ENCODE measurements at regions not wholly inside any gene's neighbourhood (a gene's known extent, or its start where the extent isn't known, plus 50 kb on each side); places are given as distances from the start of the nearest gene placed in this dataset.

- 98% methylated on average over 3 of the region's 3 CpGs; no CpG with 5 or more reads in 1 of the 2 experiments for WGBS, 2 experiments (ENCODE audit: extremely low coverage in 1 of 2, insufficient coverage in 1 of 2, insufficient read length in 1 of 2, insufficient replicate concordance in 2 of 2, low coverage in 1 of 2, low lambda C conversion rate in 2 of 2, missing lambda C conversion rate in 1 of 2)
- FAIRE-seq, result no peak
- Histone ChIP-seq H3K79me2 (ENCODE audit: control insufficient read depth in 1 of 2, insufficient read depth in 2 of 2, low read length in 2 of 2) (no peaks in the 10 kb centered on the region), H3K9ac (replicated peaks in 1 of 4; ENCODE audit: extremely low read depth in 1 of 4, low read depth in 3 of 4, low read length in 3 of 4) (no peak overlapping the region), H3K79me1 (ENCODE audit: low read depth, low read length) (no peaks in the 10 kb centered on the region), H2AFZ (ENCODE audit: low read length) (no peak overlapping the region), H2BK120ac (replicated peaks; ENCODE audit: low read depth, low read length) (no peak overlapping the region), H3K23me2 (ENCODE audit: low read depth, low read length) (no peaks in the 10 kb centered on the region), H3K18ac (ENCODE audit: extremely low read depth, low read length) (no peak overlapping the region), H3K27ac (ENCODE audit: low read depth, low read length) (no peak overlapping the region), H2BK12ac (ENCODE audit: low read depth, low read length) (no peak overlapping the region), H3K56ac (replicated peaks; ENCODE audit: insufficient read length, low read depth, low read length) (no peak overlapping the region), H3K27me3 (replicated peaks in 1 of 4; ENCODE audit: control insufficient read depth in 3 of 4, extremely low read depth in 1 of 4, insufficient read depth in 3 of 4, low read length in 3 of 4) (no peaks in the 10 kb centered on the region), H4K8ac (ENCODE audit: extremely low read depth, insufficient read depth, low read length) (no peak overlapping the region), H3K36me3 (ENCODE audit: control insufficient read depth in 2 of 4, insufficient read depth in 4 of 4, low read length in 3 of 4) (no peaks in the 10 kb centered on the region), H3K4me2 (ENCODE audit: insufficient read depth in 1 of 2, low read depth in 2 of 2, low read length in 2 of 2) (no peak overlapping the region), H4K5ac (ENCODE audit: insufficient read length, low read depth, low read length) (no peak overlapping the region), H3K4ac (replicated peaks; ENCODE audit: insufficient read length, low read depth, low read length) (no peak overlapping the region), H4K20me1 (replicated peaks in 1 of 2; ENCODE audit: control insufficient read depth in 1 of 2, insufficient read depth in 2 of 2, low read length in 2 of 2) (no peaks in the 10 kb centered on the region), H3K4me1 (replicated peaks in 1 of 4; ENCODE audit: control insufficient read depth in 3 of 4, insufficient read depth in 4 of 4, low read length in 3 of 4) (0 out of 7 replicates have a peak, but pooled peaks cover 0 to 2% (median 0%) of the 10 kb centered on the region in 4 experiments), H4K91ac (replicated peaks; ENCODE audit: insufficient read length, low read length) (no peak overlapping the region), H2BK20ac (ENCODE audit: low read length) (no peak overlapping the region), H3K14ac (ENCODE audit: insufficient read length) (no peak overlapping the region), H3K4me3 (ENCODE audit: extremely low read depth in 1 of 4, insufficient read depth in 2 of 4, low read depth in 3 of 4, low read length in 4 of 4) (no peak overlapping the region), H3K23ac (ENCODE audit: insufficient read length) (no peak overlapping the region), H2BK5ac (ENCODE audit: low read depth, low read length) (no peak overlapping the region), H2AK5ac (ENCODE audit: low read depth, low read length) (no peak overlapping the region), H3K9me3 (ENCODE audit: insufficient read depth in 2 of 2, low read depth in 1 of 2, low read length in 1 of 2) (no peaks in the 10 kb centered on the region), H2BK15ac (ENCODE audit: low read length) (no peak overlapping the region)
- TF ChIP-seq CBX5 (IDR thresholded peaks at IDR 0.05; ENCODE audit: low read depth, low read length) (no peak), YY1 (IDR thresholded peaks at IDR 0.05; ENCODE audit: low read depth, low read length) (no peak)
- no peak for DNase-seq (ENCODE audit: low read depth in 1 of 2, low spot score in 2 of 2)
- ChIA-PET CTCF (ENCODE audit: partially characterized antibody) (interaction anchor here (1.1 kb wide), 1 partner anchor 10 kb away, joined by 5 read pairs; no protein-coding TSS in a partner anchor), POLR2A (ENCODE audit: partially characterized antibody) (no interaction called here)
Observed at GRCh38 chr13:104871456-104871855, 1664.0 kb downstream of the EFNB2 start.
